ENCODE measurements at regions not wholly inside any gene's neighbourhood (a gene's known extent, or its start where the extent isn't known, plus 50 kb on each side); places are given as distances from the start of the nearest gene placed in this dataset.

DNA sequence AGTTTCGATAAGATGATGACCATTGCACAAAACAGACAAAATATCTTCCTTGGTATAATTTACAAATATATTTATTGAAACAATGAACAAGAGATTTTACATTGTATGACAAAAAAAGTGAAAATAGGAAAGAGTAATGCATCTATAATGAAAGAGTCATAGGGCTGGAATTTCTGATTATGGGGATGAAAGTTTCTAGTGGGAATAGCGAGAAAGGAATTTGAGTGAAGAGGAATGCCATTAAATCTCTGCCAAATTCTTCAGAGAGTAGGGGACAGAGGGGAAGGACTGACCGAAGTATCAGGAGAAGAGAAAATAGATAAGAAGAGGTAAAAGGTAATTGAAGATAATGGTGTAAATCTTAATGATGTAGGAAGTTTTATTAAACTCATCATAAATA lies 125.4 kb downstream of the VGLL3 start:
- no peaks in the 10 kb centered on the region for H3K9me3 ChIP-seq
- no peaks in the 10 kb centered on the region for H3K36me3 ChIP-seq
- intact Hi-C loops (cut with DNase I; ENCODE audit: low total_unique reads): no loop called here
- no peaks in the 10 kb centered on the region for H3K4me1 ChIP-seq
- no peaks in the 10 kb centered on the region for H3K27me3 ChIP-seq
- H3K27ac ChIP-seq: no peak overlapping the region
- TF ChIP-seq POLR2A (IDR thresholded peaks at IDR 0.05) (no peak), CTCF (IDR thresholded peaks at IDR 0.05) (no peak)
- no peak overlapping the region for H3K4me3 ChIP-seq
- no peak for DNase-seq

DNA sequence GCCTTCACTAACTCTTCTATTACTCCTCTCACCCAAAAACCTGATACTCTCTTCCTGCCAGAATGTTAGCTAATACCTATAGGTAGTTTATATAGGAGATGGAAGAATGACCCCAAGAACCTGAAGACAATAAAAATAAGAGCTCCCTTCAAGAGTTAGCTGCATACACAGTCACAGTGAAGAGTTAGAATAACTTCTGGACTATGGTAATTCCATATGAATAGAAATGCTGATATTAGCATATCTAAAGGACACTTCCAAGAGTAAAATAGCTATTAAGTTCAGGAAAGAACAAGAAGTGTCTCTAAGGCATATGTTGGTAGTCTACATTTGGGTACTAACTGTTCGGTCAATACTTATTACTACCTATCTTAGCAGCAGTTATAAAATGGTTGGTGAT lies 134.2 kb downstream of the VGLL3 start:
- Histone ChIP-seq H3K27ac (no peak overlapping the region), H3K9me3 (no peaks in the 10 kb centered on the region), H3K27me3 (no peaks in the 10 kb centered on the region), H3K36me3 (no peaks in the 10 kb centered on the region), H3K4me3 (no peak overlapping the region), H3K4me1 (no peaks in the 10 kb centered on the region)
- DNase-seq: no peak
- no peak for TF ChIP-seq POLR2A (IDR thresholded peaks at IDR 0.05)
- TF ChIP-seq CTCF (IDR thresholded peaks at IDR 0.05): no peak
- intact Hi-C loops (cut with DNase I; ENCODE audit: low total_unique reads): no loop called here

DNA sequence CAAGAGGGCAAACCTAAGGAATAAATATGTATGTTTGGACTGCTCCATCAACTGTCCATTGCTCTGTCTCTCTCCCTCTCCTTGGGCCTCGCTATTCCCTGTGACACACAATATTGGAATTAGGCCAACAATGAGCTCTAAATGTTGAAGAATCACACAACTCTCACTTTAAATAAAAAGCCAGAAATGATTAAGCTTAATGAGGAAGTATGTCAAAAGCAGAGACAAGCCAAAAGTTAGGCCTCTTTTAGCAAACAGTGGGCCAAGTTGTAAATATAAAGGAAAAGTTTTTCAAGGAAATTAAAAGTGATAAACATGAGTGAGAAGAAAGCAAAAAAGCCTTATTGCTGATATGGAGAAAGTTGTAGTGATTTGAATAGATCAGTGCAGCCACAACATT lies 141.0 kb downstream of the VGLL3 start:
- Histone ChIP-seq H3K27ac (no peak overlapping the region), H3K27me3 (no peaks in the 10 kb centered on the region), H3K4me3 (no peak overlapping the region), H3K4me1 (no peaks in the 10 kb centered on the region), H3K9me3 (no peaks in the 10 kb centered on the region), H3K36me3 (no peaks in the 10 kb centered on the region)
- TF ChIP-seq CTCF (IDR thresholded peaks at IDR 0.05) (no peak), POLR2A (IDR thresholded peaks at IDR 0.05) (no peak)
- intact Hi-C loops (cut with DNase I; ENCODE audit: low total_unique reads): no loop called here
- no peak for DNase-seq

GRCh38 chr3:86845726-86846125 lies 145.2 kb downstream of the VGLL3 start:
- H3K27ac ChIP-seq: no peak overlapping the region
- no peak for DNase-seq
- H3K4me3 ChIP-seq: no peak overlapping the region
- no peaks in the 10 kb centered on the region for H3K27me3 ChIP-seq
- H3K9me3 ChIP-seq: no peaks in the 10 kb centered on the region
- no peaks in the 10 kb centered on the region for H3K4me1 ChIP-seq
- TF ChIP-seq CTCF (IDR thresholded peaks at IDR 0.05) (no peak), POLR2A (IDR thresholded peaks at IDR 0.05) (no peak)
- no peaks in the 10 kb centered on the region for H3K36me3 ChIP-seq
- intact Hi-C loops (cut with DNase I; ENCODE audit: low total_unique reads): no loop called here

- Histone ChIP-seq H3K27me3 (no peaks in the 10 kb centered on the region), H3K4me1 (no peaks in the 10 kb centered on the region), H3K36me3 (no peaks in the 10 kb centered on the region), H3K9me3 (no peaks in the 10 kb centered on the region), H3K4me3 (no peak overlapping the region), H3K27ac (no peak overlapping the region)
- no peak for TF ChIP-seq CTCF (IDR thresholded peaks at IDR 0.05)
- no peak for TF ChIP-seq POLR2A (IDR thresholded peaks at IDR 0.05)
- no peak for DNase-seq
- intact Hi-C loops (cut with DNase I; ENCODE audit: low total_unique reads): no loop called here
Observed at GRCh38 chr3:86838927-86839326, 152.0 kb downstream of the VGLL3 start.

Data from uterus (tissue), 3 donors.